Ectodermal cell (in vitro differentiated cells): ENCODE measurements at regions not wholly inside any gene's neighbourhood (a gene's known extent, or its start where the extent isn't known, plus 50 kb on each side); places are given as distances from the start of the nearest gene placed in this dataset.

Experiments used
- H3K27ac ChIP-seq: 2 replicates; pipeline ENCODE4 v1.7.0; 2013; ENCODE audit warnings: mild to moderate bottlenecking, low read depth, low read length; ENCODE audit not compliant: insufficient read depth, poor library complexity, severe bottlenecking
- H3K27me3 ChIP-seq: 2 replicates; pipeline ENCODE4 v1.7.0; 2013; ENCODE audit warnings: mild to moderate bottlenecking, low read length; ENCODE audit not compliant: insufficient read depth, control insufficient read depth, poor library complexity, severe bottlenecking
- H3K36me3 ChIP-seq: one replicate; pipeline ENCODE4 v1.7.0; 2013; ENCODE audit warnings: low read length; ENCODE audit not compliant: control insufficient read depth, insufficient read depth
- H3K4me1 ChIP-seq: one replicate; pipeline ENCODE4 v1.7.0; 2013; ENCODE audit warnings: low read length; ENCODE audit not compliant: control insufficient read depth, insufficient read depth
- H3K4me3 ChIP-seq: 2 replicates; pipeline ENCODE4 v1.7.0; 2013; ENCODE audit warnings: low read depth, low read length, control low read depth; ENCODE audit not compliant: insufficient read depth
- H3K9me3 ChIP-seq: 2 replicates; pipeline ENCODE4 v1.7.0; 2013; ENCODE audit warnings: mild to moderate bottlenecking, low read length, moderate library complexity; ENCODE audit not compliant: control insufficient read depth
- WGBS, 2 experiments: methylation state at CpG; one replicate each; pipeline ENCODE4 v1.1.7; 2013; ENCODE audit warnings: missing lambda C conversion rate in 2 of 2; 5-methylcytosine and 5-hydroxymethylcytosine counted together

DNA sequence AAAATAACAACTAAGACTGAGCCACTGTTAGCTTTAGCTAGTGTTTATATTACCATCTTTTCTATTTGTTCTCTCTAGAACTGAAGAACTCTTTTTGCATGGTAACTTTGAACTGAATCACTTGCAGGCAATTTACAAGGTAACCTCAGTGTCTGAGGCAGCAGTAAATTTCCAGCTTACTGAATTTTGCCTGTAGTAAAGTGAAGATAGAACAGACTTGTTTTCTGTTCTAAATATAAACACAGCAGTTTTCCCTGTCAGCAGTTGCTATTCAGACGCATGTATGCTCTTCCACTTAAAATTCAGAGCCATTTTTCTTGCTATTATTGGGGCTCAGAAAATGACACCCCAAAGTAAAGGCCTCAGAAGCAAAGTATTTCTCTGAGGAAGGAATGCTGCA is 974.0 kb upstream of the GJE1 start:
- H3K4me1 ChIP-seq: no peaks in the 10 kb centered on the region
- H3K27me3 ChIP-seq: no peaks in the 10 kb centered on the region
- H3K9me3 ChIP-seq: no peaks in the 10 kb centered on the region
- H3K36me3 ChIP-seq: no peaks in the 10 kb centered on the region
- H3K27ac ChIP-seq: no peak overlapping the region
- H3K4me3 ChIP-seq: no peak overlapping the region
- WGBS, 2 experiments: 89 to 100% methylated on average over 1 of the region's 1 CpG

DNA sequence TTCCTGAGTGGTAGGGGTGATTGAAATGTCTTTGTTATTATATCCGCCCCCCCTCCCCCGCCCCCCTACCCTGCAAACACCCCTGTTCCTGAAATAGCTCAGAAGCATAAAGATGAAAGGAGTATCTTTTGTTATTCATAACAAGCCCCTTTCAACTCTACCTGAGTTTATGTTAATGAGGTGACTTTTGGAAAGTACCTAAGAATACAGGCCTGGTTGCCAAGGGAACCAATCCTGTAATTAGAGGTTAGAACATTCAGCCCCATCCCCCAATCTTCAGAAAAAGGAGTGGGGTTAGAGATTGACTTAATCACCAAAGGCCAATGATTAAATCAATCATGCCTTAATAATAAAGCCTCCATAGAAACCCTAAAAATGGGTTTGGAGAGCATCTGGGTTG is 979.2 kb upstream of the GJE1 start:
- Histone ChIP-seq H3K4me3 (no peak overlapping the region), H3K36me3 (no peaks in the 10 kb centered on the region), H3K27me3 (no peaks in the 10 kb centered on the region), H3K4me1 (no peaks in the 10 kb centered on the region), H3K9me3 (no peaks in the 10 kb centered on the region), H3K27ac (no peak overlapping the region)
- no CpG with 5 or more reads among the region's 2 CpGs for whole genome bisulfite sequencing, 2 experiments

DNA sequence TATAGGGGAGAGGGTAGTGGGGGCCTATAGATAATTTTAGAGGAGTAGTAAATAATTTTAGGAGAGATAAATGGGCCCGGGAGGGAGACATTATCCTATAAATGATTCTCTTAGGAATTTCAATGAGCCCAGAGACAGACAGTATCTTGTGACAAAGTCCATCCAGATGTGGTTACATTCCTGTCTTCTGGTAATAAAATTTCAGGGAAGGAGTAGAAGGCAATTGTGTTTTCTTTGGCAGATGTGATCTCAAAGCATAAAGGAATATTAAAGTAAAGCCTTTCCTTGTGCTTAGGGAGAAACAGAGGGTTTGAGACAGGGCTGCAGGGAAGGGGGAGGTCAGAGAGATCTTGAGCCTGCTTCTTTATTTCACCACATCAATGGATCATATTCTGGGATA is 979.8 kb upstream of the GJE1 start:
- no peaks in the 10 kb centered on the region for H3K4me1 ChIP-seq
- 57 to 74% methylated on average over 1 of the region's 1 CpG for WGBS, 2 experiments
- H3K36me3 ChIP-seq: no peaks in the 10 kb centered on the region
- no peak overlapping the region for H3K27ac ChIP-seq
- no peak overlapping the region for H3K4me3 ChIP-seq
- H3K9me3 ChIP-seq: no peaks in the 10 kb centered on the region
- no peaks in the 10 kb centered on the region for H3K27me3 ChIP-seq

DNA sequence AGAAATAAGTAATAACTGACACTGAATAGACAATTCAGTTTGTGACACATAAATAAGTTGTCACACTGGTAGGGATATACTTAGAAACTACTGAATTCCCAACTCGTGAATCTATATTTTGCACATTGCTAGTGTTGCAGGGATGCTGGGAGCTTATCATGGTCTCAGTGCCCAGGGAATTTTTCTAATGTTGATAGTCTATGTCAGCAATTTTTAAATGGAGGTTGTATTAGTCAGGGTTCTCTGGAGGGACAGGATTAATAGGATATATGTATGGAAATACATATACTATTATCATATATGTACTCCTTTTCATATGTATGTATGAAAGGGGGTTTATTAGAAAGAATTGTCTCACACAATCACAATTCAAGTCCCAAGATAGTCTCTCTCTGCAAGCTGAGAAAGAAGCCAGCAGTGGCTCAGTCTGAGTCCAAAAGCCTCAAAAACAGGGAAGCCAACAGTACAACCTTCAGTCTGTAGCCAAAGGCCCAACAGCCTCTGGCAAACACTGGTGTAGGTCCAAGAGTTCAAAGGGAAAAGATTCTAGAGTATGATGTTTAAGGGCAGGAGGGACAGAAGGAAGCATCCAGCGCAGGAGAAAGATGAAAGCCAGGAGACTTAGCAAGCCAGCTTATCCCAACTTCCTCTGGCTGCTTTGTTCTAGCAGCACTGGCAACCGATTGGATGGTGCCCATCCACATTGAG is 980.9 kb upstream of the GJE1 start:
- H3K27me3 ChIP-seq: no peaks in the 10 kb centered on the region
- H3K4me1 ChIP-seq: no peaks in the 10 kb centered on the region
- H3K9me3 ChIP-seq: no peaks in the 10 kb centered on the region
- no peak overlapping the region for H3K4me3 ChIP-seq
- 74 to 76% methylated on average over 3 of the region's 3 CpGs for WGBS, 2 experiments
- H3K27ac ChIP-seq: no peak overlapping the region
- no peaks in the 10 kb centered on the region for H3K36me3 ChIP-seq

DNA sequence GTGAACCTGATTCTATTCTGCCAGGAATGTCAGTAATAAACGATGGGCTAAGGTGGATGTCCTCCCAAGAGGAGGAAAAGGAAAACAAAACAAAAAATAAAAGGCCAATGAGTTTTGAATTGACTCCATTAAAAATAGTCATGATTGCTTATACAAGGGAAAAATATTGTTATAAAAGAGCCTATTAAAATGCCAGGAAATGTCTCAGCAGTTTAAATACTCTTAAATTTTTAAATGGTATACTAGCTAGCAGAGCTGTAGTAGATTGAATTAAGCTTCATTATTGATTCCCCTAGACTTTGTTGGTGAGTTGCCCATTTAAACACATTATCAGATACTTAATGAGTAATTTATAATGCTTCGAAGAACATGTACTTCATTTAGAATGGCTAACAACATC is 990.9 kb upstream of the GJE1 start:
- Histone ChIP-seq H3K36me3 (no peaks in the 10 kb centered on the region), H3K4me3 (no peak overlapping the region), H3K27me3 (no peaks in the 10 kb centered on the region), H3K9me3 (no peaks in the 10 kb centered on the region), H3K4me1 (no peaks in the 10 kb centered on the region), H3K27ac (no peak overlapping the region)
- 82 to 86% methylated on average over 1 to 2 of the region's 2 CpGs for WGBS, 2 experiments

DNA sequence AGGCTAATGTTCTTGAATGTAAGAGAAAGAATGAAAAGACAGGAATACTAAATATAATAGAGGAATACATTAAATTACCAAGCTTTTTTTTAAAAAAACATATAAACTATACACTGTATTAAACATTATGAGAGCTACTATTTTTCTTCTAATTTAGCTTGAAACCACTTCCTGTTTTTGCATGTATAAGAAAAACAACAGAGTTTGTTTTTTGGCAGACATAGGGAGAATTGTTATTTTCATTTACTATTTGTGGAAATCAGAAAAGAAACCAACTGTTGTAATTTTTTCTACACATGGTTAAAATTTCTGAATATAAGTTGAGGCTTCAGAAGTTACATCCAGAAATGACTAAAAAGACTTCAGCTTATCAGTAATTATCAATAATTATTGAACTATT is 991.8 kb upstream of the GJE1 start:
- H3K9me3 ChIP-seq: no peaks in the 10 kb centered on the region
- no peaks in the 10 kb centered on the region for H3K36me3 ChIP-seq
- H3K27ac ChIP-seq: no peak overlapping the region
- no peaks in the 10 kb centered on the region for H3K27me3 ChIP-seq
- no peak overlapping the region for H3K4me3 ChIP-seq
- H3K4me1 ChIP-seq: no peaks in the 10 kb centered on the region

DNA sequence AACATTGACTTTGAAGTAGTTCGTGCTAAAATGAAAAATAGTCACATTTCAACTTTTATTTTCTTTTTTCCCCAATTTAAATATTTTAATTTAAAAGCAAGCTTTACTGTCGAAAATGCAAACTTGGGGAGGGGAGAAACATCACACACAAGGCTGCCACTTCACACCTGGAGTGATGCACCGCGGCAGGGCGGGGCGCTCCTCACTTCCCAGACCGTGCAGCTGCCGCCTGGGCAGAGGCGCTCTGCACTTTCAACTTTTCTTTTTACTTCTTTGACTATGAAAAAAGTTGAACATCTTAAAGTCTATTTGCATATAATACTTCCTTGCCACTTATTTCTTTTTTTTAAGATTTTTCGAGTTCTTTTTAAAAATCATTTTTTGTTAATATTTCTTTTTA is 993.3 kb upstream of the GJE1 start:
- 93 to 96% methylated on average over 8 of the region's 10 CpGs for WGBS, 2 experiments
- Histone ChIP-seq H3K27me3 (no peaks in the 10 kb centered on the region), H3K36me3 (no peaks in the 10 kb centered on the region), H3K27ac (no peak overlapping the region), H3K4me1 (no peaks in the 10 kb centered on the region), H3K9me3 (no peaks in the 10 kb centered on the region), H3K4me3 (no peak overlapping the region)

DNA sequence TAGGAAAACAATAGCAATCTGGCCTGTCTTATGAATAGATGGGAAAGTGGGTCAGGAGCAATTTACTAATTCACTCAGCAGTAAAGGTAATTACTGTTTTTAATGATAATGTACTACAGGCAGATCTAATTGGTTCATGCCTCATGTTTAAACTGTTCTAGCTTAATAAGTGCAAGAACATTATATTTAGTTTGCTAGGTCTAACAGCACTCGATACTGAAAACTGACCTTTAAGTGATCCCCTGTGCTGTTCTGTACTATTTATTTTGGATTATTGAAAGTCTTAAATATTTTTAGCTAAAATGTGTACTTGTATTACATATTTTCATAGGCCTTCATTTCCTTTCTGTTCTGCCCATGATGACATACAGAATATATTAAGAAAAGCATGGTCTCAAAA is 998.0 kb upstream of the GJE1 start:
- H3K9me3 ChIP-seq: no peaks in the 10 kb centered on the region
- no peaks in the 10 kb centered on the region for H3K27me3 ChIP-seq
- no peak overlapping the region for H3K27ac ChIP-seq
- H3K36me3 ChIP-seq: no peaks in the 10 kb centered on the region
- H3K4me1 ChIP-seq: no peaks in the 10 kb centered on the region
- 100% methylated on average over 1 of the region's 1 CpG; no CpG with 5 or more reads in 1 of the 2 experiments for WGBS, 2 experiments
- H3K4me3 ChIP-seq: no peak overlapping the region

DNA sequence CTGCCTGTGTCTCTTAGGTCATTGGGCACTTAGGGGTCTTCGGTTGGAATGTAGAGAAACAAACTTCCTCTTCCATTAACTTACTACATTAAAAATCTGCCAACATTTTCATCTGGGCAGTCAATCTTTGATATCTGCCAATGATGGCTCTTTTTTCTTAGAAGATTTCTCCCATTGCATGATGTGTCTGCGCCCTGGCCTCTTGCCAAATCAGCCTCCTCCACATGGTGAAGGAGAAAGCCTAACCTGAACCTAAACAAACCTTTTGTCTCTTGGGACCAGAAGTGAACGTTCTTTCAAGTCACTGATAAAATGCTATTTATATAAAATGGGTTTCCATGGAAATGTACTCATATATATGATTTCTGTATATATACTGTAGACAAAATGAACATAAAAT is 998.9 kb upstream of the GJE1 start:
- H3K36me3 ChIP-seq: no peaks in the 10 kb centered on the region
- no peak overlapping the region for H3K27ac ChIP-seq
- 94 to 95% methylated on average over 2 to 3 of the region's 3 CpGs for WGBS, 2 experiments
- no peaks in the 10 kb centered on the region for H3K27me3 ChIP-seq
- H3K9me3 ChIP-seq: no peaks in the 10 kb centered on the region
- no peak overlapping the region for H3K4me3 ChIP-seq
- no peaks in the 10 kb centered on the region for H3K4me1 ChIP-seq

DNA sequence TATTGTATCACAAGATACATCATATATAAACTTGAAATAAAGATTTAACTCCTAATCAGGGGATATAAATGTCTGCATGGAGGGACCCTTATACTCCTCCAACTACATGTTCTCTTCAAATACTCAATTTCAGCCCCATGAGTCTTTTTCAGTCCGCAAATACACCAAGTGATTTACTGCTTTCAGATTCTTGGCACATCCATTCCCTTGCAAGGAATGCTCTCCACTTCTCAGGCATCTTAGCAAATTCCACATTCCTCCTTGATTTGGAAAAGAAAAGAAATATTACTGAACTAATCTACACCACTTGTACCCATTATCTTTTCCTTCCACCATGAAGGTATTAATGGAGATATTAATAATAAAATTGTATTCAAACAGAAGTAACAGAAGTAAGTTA is 999.4 kb upstream of the GJE1 start:
- no peaks in the 10 kb centered on the region for H3K4me1 ChIP-seq
- WGBS, 2 experiments: 92 to 100% methylated on average over 1 of the region's 1 CpG
- no peaks in the 10 kb centered on the region for H3K9me3 ChIP-seq
- no peaks in the 10 kb centered on the region for H3K27me3 ChIP-seq
- H3K27ac ChIP-seq: no peak overlapping the region
- H3K36me3 ChIP-seq: no peaks in the 10 kb centered on the region
- H3K4me3 ChIP-seq: no peak overlapping the region

DNA sequence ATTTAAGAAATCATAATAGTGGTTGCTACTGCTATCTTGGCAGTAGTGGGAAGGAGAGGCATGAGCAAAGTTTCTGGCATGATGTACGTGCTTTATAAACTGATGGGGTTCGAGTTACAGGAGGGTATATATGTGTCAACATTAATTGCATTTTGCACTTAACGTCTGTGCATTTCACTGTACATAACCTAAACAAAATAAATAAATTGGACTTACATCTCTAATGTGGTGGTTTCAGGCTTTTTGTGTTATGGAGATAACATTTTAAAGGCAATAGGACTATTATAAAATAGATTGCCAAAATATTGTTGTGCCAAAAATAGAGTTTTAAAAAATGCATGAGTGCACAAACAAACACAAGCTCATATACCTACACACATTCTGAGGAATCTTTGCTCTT is 1001.1 kb upstream of the GJE1 start:
- WGBS, 2 experiments: 100% methylated on average over 2 of the region's 3 CpGs
- H3K27ac ChIP-seq: no peak overlapping the region
- H3K4me3 ChIP-seq: no peak overlapping the region
- H3K4me1 ChIP-seq: no peaks in the 10 kb centered on the region
- H3K9me3 ChIP-seq: no peaks in the 10 kb centered on the region
- no peaks in the 10 kb centered on the region for H3K36me3 ChIP-seq
- H3K27me3 ChIP-seq: no peaks in the 10 kb centered on the region
